GM23338 (cell line): ENCODE measurements at regions not wholly inside any gene's neighbourhood (a gene's known extent, or its start where the extent isn't known, plus 50 kb on each side); places are given as distances from the start of the nearest gene placed in this dataset.

Source experiments
- ATAC-seq: fragments of 200-7000 bp; cut with Tn5 transposase; 3 replicates; pipeline ENCODE4 v1.9.1; 2020
- DNase-seq: peaks from one replicate; pipeline ENCODE4 v3.0.0-alpha.2; 2015; ENCODE audit warnings: low spot score
- H2AFZ ChIP-seq: fragments of 200-600 bp; sonication (generic); 2 replicates; pipeline ENCODE4 v1.8.0; 2016; ENCODE audit warnings: antibody characterized with exemption, mild to moderate bottlenecking, moderate library complexity
- H3F3A ChIP-seq: fragments of 200-600 bp; sonication (generic); replicated peaks from 2 replicates; pipeline ENCODE4 v1.8.0; 2017; ENCODE audit warnings: antibody characterized with exemption, mixed run types, low read depth
- H3K27ac ChIP-seq: fragments of 200-600 bp; sonication (generic); 2 replicates; pipeline ENCODE4 v1.6.1; 2016; ENCODE audit warnings: low read depth
- H3K27me3 ChIP-seq: fragments of 200-600 bp; sonication (generic); 2 replicates; pipeline ENCODE4 v1.8.0; 2016; ENCODE audit warnings: mild to moderate bottlenecking, mixed run types, moderate library complexity; ENCODE audit not compliant: insufficient read depth
- H3K36me3 ChIP-seq: fragments of 200-600 bp; sonication (generic); 2 replicates; pipeline ENCODE4 v1.8.0; 2016; ENCODE audit warnings: mild to moderate bottlenecking; ENCODE audit not compliant: insufficient read depth
- H3K4me1 ChIP-seq: fragments of 200-600 bp; sonication (generic); 2 replicates; pipeline ENCODE4 v1.8.0; 2016; ENCODE audit warnings: mild to moderate bottlenecking, moderate library complexity; ENCODE audit not compliant: insufficient read depth
- H3K4me2 ChIP-seq: fragments of 200-600 bp; sonication (generic); 2 replicates; pipeline ENCODE4 v1.7.1; 2017; ENCODE audit warnings: mixed run types
- H3K4me3 ChIP-seq: fragments of 200-600 bp; sonication (generic); 2 replicates; pipeline ENCODE4 v1.6.1; 2016; ENCODE audit warnings: mixed run types
- H3K79me2 ChIP-seq: fragments of 200-600 bp; sonication (generic); replicated peaks from 2 replicates; pipeline ENCODE4 v1.8.0; 2017; ENCODE audit warnings: mild to moderate bottlenecking; ENCODE audit not compliant: insufficient read depth
- H3K9me2 ChIP-seq: fragments of 200-600 bp; sonication (generic); 2 replicates; pipeline ENCODE4 v1.8.0; 2017; ENCODE audit not compliant: insufficient read depth
- H4K20me1 ChIP-seq: fragments of 200-600 bp; sonication (generic); replicated peaks from 2 replicates; pipeline ENCODE4 v1.8.0; 2017; ENCODE audit warnings: mild to moderate bottlenecking; ENCODE audit not compliant: insufficient read depth
- H3K27ac Mint-ChIP-seq: 2 replicates; pipeline ENCODE4 v1.8.0; 2020; ENCODE audit warnings: inconsistent platforms, mild to moderate bottlenecking, moderate library complexity, mixed read lengths
- H3K27me3 Mint-ChIP-seq: 3 replicates; pipeline ENCODE4 v1.8.0; 2022; ENCODE audit warnings: low read depth, mild to moderate bottlenecking, moderate library complexity, mixed read lengths, inconsistent platforms; ENCODE audit not compliant: insufficient read depth, poor library complexity
- H3K36me3 Mint-ChIP-seq: 3 replicates; pipeline ENCODE4 v1.8.0; 2021; ENCODE audit warnings: low read depth, mild to moderate bottlenecking, inconsistent platforms, moderate library complexity, mixed read lengths
- H3K4me1 Mint-ChIP-seq: 3 replicates; pipeline ENCODE4 v1.8.0; 2020; ENCODE audit warnings: mild to moderate bottlenecking, inconsistent platforms, mixed read lengths
- H3K4me3 Mint-ChIP-seq: 3 replicates; pipeline ENCODE4 v1.8.0; 2021; ENCODE audit warnings: moderate library complexity, mild to moderate bottlenecking, inconsistent platforms, mixed read lengths
- H3K9me3 Mint-ChIP-seq: 3 replicates; pipeline ENCODE4 v1.8.0; 2020; ENCODE audit warnings: moderate library complexity, mild to moderate bottlenecking, inconsistent platforms, mixed read lengths
- EZH2 ChIP-seq: fragments of 200-600 bp; sonication (generic); IDR thresholded peaks from one replicate; pipeline ENCODE4 v1.8.0; 2017; ENCODE audit warnings: antibody characterized with exemption, mild to moderate bottlenecking, low read depth; ENCODE audit not compliant: unreplicated experiment
- EZH2phosphoT487 ChIP-seq: fragments of 200-600 bp; sonication (generic); IDR thresholded peaks from one replicate; pipeline ENCODE4 v1.8.1; 2018; ENCODE audit warnings: antibody characterized with exemption; ENCODE audit not compliant: unreplicated experiment
- JUNB ChIP-seq: IDR thresholded peaks from one replicate; pipeline ENCODE4 v1.6.1; 2016; ENCODE audit warnings: antibody characterized with exemption; ENCODE audit not compliant: unreplicated experiment
- STAT1 ChIP-seq: IDR thresholded peaks from one replicate; pipeline ENCODE4 v1.6.1; 2016; ENCODE audit warnings: antibody characterized with exemption; ENCODE audit not compliant: unreplicated experiment
- TF ChIP-seq, protein P1 (sequence below): IDR thresholded peaks from 2 replicates; pipeline ENCODE4 v1.6.1; 2016; ENCODE audit warnings: antibody characterized with exemption
- TF ChIP-seq, protein P2 (sequence below): IDR thresholded peaks from one replicate; pipeline ENCODE4 v1.6.1; 2018; ENCODE audit warnings: antibody characterized with exemption; ENCODE audit not compliant: unreplicated experiment
- TF ChIP-seq, protein P3 (sequence below): fragments of 250-450 bp; sonication (Bioruptor Pico); IDR thresholded peaks from 2 replicates; pipeline ENCODE4 v1.5.0; 2020; ENCODE audit warnings: mild to moderate bottlenecking, moderate library complexity
- TF ChIP-seq, protein P4 (sequence below), 2 experiments: fragments of 200-600 bp in 1 of 2; sonication (generic) in 1 of 2; conservative IDR thresholded peaks; 2 replicates each; pipeline versions ENCODE4 v1.5.1 to v1.6.1; 2016 to 2017; ENCODE audit warnings: antibody characterized with exemption in 2 of 2, low read depth in 2 of 2, mild to moderate bottlenecking in 2 of 2, moderate library complexity in 1 of 2

DNA sequence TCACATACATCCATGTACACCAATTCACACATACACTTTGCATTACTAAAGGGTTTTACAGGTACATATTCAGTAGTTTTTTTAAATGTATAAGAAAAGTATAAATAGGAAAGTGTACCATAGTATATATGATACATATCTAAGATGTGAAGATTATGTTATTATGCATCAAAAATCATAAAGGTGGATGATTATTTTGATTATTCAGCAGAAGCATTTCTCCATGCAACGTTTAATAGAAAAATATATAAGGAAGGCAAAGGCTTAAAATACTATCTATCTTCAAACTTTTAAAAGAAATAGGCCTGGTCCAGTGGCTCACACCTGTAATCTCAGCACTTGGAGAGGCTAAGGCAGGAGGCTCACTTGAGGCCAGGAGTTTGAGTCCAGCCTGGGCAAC is 133.5 kb upstream of the KLF3 start:
- H3K27ac Mint-ChIP-seq: no peak overlapping the region
- H3K9me3 Mint-ChIP-seq: no peaks in the 10 kb centered on the region; the same call in 2 of the 3 replicates
- H3K79me2 ChIP-seq: no peaks in the 10 kb centered on the region
- peaks cover 9% of the 10 kb centered on the region; the same call in 1 of the 2 replicates for H3K4me1 ChIP-seq
- H3K27ac ChIP-seq: no peak overlapping the region
- no peaks in the 10 kb centered on the region for H4K20me1 ChIP-seq
- H3K4me3 Mint-ChIP-seq: no peak overlapping the region
- no peaks in the 10 kb centered on the region for H3F3A ChIP-seq
- H3K36me3 Mint-ChIP-seq: no peaks in the 10 kb centered on the region; the same call in 2 of the 3 replicates
- TF ChIP-seq EZH2 (no peak), EZH2phosphoT487 (no peak), JUNB (no peak), STAT1 (no peak)
- TF ChIP-seq, protein P1, sequence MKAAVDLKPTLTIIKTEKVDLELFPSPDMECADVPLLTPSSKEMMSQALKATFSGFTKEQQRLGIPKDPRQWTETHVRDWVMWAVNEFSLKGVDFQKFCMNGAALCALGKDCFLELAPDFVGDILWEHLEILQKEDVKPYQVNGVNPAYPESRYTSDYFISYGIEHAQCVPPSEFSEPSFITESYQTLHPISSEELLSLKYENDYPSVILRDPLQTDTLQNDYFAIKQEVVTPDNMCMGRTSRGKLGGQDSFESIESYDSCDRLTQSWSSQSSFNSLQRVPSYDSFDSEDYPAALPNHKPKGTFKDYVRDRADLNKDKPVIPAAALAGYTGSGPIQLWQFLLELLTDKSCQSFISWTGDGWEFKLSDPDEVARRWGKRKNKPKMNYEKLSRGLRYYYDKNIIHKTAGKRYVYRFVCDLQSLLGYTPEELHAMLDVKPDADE: no peak
- TF ChIP-seq, protein P2, sequence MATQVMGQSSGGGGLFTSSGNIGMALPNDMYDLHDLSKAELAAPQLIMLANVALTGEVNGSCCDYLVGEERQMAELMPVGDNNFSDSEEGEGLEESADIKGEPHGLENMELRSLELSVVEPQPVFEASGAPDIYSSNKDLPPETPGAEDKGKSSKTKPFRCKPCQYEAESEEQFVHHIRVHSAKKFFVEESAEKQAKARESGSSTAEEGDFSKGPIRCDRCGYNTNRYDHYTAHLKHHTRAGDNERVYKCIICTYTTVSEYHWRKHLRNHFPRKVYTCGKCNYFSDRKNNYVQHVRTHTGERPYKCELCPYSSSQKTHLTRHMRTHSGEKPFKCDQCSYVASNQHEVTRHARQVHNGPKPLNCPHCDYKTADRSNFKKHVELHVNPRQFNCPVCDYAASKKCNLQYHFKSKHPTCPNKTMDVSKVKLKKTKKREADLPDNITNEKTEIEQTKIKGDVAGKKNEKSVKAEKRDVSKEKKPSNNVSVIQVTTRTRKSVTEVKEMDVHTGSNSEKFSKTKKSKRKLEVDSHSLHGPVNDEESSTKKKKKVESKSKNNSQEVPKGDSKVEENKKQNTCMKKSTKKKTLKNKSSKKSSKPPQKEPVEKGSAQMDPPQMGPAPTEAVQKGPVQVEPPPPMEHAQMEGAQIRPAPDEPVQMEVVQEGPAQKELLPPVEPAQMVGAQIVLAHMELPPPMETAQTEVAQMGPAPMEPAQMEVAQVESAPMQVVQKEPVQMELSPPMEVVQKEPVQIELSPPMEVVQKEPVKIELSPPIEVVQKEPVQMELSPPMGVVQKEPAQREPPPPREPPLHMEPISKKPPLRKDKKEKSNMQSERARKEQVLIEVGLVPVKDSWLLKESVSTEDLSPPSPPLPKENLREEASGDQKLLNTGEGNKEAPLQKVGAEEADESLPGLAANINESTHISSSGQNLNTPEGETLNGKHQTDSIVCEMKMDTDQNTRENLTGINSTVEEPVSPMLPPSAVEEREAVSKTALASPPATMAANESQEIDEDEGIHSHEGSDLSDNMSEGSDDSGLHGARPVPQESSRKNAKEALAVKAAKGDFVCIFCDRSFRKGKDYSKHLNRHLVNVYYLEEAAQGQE: no peak
- TF ChIP-seq, protein P3, sequence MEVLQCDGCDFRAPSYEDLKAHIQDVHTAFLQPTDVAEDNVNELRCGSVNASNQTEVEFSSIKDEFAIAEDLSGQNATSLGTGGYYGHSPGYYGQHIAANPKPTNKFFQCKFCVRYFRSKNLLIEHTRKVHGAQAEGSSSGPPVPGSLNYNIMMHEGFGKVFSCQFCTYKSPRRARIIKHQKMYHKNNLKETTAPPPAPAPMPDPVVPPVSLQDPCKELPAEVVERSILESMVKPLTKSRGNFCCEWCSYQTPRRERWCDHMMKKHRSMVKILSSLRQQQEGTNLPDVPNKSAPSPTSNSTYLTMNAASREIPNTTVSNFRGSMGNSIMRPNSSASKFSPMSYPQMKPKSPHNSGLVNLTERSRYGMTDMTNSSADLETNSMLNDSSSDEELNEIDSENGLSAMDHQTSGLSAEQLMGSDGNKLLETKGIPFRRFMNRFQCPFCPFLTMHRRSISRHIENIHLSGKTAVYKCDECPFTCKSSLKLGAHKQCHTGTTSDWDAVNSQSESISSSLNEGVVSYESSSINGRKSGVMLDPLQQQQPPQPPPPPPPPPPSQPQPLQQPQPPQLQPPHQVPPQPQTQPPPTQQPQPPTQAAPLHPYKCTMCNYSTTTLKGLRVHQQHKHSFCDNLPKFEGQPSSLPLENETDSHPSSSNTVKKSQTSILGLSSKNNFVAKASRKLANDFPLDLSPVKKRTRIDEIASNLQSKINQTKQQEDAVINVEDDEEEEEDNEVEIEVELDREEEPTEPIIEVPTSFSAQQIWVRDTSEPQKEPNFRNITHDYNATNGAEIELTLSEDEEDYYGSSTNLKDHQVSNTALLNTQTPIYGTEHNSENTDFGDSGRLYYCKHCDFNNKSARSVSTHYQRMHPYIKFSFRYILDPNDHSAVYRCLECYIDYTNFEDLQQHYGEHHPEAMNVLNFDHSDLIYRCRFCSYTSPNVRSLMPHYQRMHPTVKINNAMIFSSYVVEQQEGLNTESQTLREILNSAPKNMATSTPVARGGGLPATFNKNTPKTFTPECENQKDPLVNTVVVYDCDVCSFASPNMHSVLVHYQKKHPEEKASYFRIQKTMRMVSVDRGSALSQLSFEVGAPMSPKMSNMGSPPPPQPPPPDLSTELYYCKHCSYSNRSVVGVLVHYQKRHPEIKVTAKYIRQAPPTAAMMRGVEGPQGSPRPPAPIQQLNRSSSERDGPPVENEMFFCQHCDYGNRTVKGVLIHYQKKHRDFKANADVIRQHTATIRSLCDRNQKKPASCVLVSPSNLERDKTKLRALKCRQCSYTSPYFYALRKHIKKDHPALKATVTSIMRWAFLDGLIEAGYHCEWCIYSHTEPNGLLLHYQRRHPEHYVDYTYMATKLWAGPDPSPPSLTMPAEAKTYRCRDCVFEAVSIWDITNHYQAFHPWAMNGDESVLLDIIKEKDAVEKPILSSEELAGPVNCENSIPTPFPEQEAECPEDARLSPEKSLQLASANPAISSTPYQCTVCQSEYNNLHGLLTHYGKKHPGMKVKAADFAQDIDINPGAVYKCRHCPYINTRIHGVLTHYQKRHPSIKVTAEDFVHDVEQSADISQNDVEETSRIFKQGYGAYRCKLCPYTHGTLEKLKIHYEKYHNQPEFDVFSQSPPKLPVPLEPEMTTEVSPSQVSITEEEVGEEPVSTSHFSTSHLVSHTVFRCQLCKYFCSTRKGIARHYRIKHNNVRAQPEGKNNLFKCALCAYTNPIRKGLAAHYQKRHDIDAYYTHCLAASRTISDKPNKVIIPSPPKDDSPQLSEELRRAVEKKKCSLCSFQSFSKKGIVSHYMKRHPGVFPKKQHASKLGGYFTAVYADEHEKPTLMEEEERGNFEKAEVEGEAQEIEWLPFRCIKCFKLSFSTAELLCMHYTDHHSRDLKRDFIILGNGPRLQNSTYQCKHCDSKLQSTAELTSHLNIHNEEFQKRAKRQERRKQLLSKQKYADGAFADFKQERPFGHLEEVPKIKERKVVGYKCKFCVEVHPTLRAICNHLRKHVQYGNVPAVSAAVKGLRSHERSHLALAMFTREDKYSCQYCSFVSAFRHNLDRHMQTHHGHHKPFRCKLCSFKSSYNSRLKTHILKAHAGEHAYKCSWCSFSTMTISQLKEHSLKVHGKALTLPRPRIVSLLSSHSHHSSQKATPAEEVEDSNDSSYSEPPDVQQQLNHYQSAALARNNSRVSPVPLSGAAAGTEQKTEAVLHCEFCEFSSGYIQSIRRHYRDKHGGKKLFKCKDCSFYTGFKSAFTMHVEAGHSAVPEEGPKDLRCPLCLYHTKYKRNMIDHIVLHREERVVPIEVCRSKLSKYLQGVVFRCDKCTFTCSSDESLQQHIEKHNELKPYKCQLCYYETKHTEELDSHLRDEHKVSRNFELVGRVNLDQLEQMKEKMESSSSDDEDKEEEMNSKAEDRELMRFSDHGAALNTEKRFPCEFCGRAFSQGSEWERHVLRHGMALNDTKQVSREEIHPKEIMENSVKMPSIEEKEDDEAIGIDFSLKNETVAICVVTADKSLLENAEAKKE (CRISPR knock-in tag): no peak
- TF ChIP-seq, protein P4, sequence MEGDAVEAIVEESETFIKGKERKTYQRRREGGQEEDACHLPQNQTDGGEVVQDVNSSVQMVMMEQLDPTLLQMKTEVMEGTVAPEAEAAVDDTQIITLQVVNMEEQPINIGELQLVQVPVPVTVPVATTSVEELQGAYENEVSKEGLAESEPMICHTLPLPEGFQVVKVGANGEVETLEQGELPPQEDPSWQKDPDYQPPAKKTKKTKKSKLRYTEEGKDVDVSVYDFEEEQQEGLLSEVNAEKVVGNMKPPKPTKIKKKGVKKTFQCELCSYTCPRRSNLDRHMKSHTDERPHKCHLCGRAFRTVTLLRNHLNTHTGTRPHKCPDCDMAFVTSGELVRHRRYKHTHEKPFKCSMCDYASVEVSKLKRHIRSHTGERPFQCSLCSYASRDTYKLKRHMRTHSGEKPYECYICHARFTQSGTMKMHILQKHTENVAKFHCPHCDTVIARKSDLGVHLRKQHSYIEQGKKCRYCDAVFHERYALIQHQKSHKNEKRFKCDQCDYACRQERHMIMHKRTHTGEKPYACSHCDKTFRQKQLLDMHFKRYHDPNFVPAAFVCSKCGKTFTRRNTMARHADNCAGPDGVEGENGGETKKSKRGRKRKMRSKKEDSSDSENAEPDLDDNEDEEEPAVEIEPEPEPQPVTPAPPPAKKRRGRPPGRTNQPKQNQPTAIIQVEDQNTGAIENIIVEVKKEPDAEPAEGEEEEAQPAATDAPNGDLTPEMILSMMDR (conservative IDR thresholded peaks at IDR 0.05; ENCODE audit: low read depth in 2 of 2): no peak
- H3K4me2 ChIP-seq: no peak overlapping the region
- H3K27me3 Mint-ChIP-seq: no peaks in the 10 kb centered on the region
- peaks cover 22% of the 10 kb centered on the region for H3K4me1 Mint-ChIP-seq
- H3K9me2 ChIP-seq: peaks cover 5% of the 10 kb centered on the region; the same call in 1 of the 2 replicates
- no peaks in the 10 kb centered on the region for H3K36me3 ChIP-seq
- H3K27me3 ChIP-seq: no peaks in the 10 kb centered on the region
- no peak overlapping the region for H2AFZ ChIP-seq
- ATAC-seq: no peak
- DNase-seq: no peak
- H3K4me3 ChIP-seq: no peak overlapping the region
